Mucosa of rectum (tissue), 2 donors: ENCODE measurements at regions not wholly inside any gene's neighbourhood (a gene's known extent, or its start where the extent isn't known, plus 50 kb on each side); places are given as distances from the start of the nearest gene placed in this dataset.

Source experiments
- H3K27ac ChIP-seq, 2 donors: one replicate each; pipeline ENCODE4 v1.7.0; 2013; ENCODE audit warnings: inconsistent platforms in 2 of 2, low read depth in 2 of 2, low read length in 2 of 2
- H3K27me3 ChIP-seq, 2 donors: one replicate each; pipeline ENCODE4 v1.7.0; 2013; ENCODE audit warnings: low read length in 2 of 2; ENCODE audit not compliant: control insufficient read depth in 2 of 2, insufficient read depth in 2 of 2
- H3K36me3 ChIP-seq, 2 donors: one replicate each; pipeline ENCODE4 v1.7.0; 2013; ENCODE audit warnings: low read length in 2 of 2; ENCODE audit not compliant: control insufficient read depth in 2 of 2, insufficient read depth in 2 of 2
- H3K4me1 ChIP-seq, 2 donors: one replicate each; pipeline ENCODE4 v1.7.0; 2013; ENCODE audit warnings: low read length in 2 of 2, mild to moderate bottlenecking in 1 of 2; ENCODE audit not compliant: control insufficient read depth in 2 of 2, insufficient read depth in 2 of 2
- H3K4me3 ChIP-seq, 2 donors: one replicate each; pipeline ENCODE4 v1.7.0; 2013; ENCODE audit warnings: low read length in 2 of 2
- H3K9ac ChIP-seq, 2 donors: one replicate each; pipeline ENCODE4 v1.7.0; 2013; ENCODE audit warnings: low read length in 2 of 2, low read depth in 1 of 2, mild to moderate bottlenecking in 1 of 2
- H3K9me3 ChIP-seq, 2 donors: one replicate each; pipeline ENCODE4 v1.7.0; 2013; ENCODE audit warnings: low read length in 2 of 2; ENCODE audit not compliant: control insufficient read depth in 2 of 2
- donor health status: healthy.
- donor health status: Normal muscosa, but diverticular disease.

DNA sequence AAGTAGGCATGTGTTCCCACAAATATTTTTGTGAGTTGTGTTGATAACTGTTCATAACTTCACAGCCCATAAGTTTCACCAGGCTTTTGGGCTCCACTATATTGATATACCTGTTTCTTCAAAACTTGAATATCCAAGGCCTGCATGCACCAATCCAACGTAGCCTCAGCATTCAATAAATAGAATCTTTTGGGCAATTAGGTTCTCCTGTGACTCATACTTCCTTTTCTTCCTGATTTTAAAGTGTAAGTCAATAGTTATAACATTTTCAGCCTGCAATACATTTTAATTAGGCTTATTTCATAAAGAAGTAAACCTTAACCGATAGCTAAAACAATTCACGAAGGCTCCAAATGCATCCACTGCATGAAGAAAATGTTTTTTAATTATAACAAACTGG lies 97.8 kb upstream of the SPRED1 start:
- no peaks in the 10 kb centered on the region for H3K27me3 ChIP-seq
- H3K4me1 ChIP-seq: no peaks in the 10 kb centered on the region
- no peaks in the 10 kb centered on the region for H3K36me3 ChIP-seq
- no peak overlapping the region for H3K27ac ChIP-seq
- peaks cover 0 to 9% of the 10 kb centered on the region in 2 donors for H3K9me3 ChIP-seq
- no peak overlapping the region for H3K9ac ChIP-seq
- H3K4me3 ChIP-seq: no peak overlapping the region

DNA sequence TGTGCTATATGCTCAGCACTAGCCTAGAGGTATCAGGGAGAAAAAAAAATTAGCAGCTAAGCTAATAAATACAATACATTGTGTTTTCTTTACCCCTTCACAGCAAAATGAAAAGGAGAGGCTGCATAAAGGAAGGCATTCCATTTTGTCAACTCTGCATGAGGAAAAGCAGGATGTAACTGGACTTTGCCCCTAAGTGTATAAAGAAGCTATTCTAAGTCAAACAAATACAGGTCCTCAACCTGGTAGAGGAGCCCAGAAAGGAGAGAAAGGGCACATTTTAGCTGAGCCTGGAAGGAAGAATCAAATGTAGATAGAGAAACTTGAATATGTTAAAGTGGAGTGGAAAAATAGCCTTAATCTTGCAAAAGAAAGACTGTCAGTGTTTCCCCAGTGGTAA lies 89.0 kb upstream of the SPRED1 start:
- H3K4me1 ChIP-seq: peaks cover 7 to 13% of the 10 kb centered on the region in 2 donors
- H3K27me3 ChIP-seq: no peaks in the 10 kb centered on the region
- no peak overlapping the region for H3K9ac ChIP-seq
- no peak overlapping the region for H3K4me3 ChIP-seq
- no peaks in the 10 kb centered on the region for H3K36me3 ChIP-seq
- H3K27ac ChIP-seq: peak overlapping the region; percentile 3 to 7
- H3K9me3 ChIP-seq: no peaks in the 10 kb centered on the region

GRCh38 chr15:38164061-38164460 lies 88.6 kb upstream of the SPRED1 start:
- peak overlapping the region in 1 of 2 donors; percentile 3 for H3K27ac ChIP-seq
- H3K4me1 ChIP-seq: peaks cover 9 to 13% of the 10 kb centered on the region in 2 donors
- no peaks in the 10 kb centered on the region for H3K36me3 ChIP-seq
- no peak overlapping the region for H3K4me3 ChIP-seq
- H3K9ac ChIP-seq: no peak overlapping the region
- H3K9me3 ChIP-seq: no peaks in the 10 kb centered on the region
- no peaks in the 10 kb centered on the region for H3K27me3 ChIP-seq

- Histone ChIP-seq H3K36me3 (no peaks in the 10 kb centered on the region), H3K9me3 (no peaks in the 10 kb centered on the region), H3K4me1 (peaks cover 9 to 13% of the 10 kb centered on the region in 2 donors), H3K27ac (no peak overlapping the region), H3K9ac (no peak overlapping the region), H3K4me3 (no peak overlapping the region), H3K27me3 (no peaks in the 10 kb centered on the region)
Measured at GRCh38 chr15:38164507-38164906, 88.1 kb upstream of the SPRED1 start.

DNA sequence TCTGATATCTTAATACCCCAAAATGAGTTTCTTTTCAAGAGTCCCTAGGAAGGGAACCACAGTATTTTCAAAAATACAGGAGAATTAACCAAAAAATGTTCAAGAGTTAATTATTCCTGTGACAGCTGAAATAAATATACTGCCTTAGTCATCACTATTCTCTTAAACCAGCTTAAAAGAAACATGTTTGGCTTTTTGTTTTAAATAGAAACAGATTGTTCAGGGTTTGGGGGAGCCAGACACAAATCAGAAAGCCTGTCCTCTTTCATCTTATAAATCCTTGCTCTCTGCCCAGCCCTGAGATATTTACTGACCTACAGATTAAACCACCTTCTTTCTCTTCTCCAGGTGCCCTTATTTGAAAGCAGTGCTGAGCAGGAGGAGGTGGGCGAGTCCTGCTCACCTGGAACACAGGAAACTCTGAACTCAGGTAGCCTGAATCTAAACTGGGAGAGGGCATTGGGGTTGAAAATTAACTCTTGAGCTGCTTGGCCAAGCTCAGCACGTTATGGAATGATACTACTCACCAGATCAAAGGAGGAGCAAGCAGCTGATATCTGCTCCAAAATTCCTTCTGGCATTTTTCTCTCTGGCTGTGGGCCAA lies 84.1 kb upstream of the SPRED1 start:
- no peaks in the 10 kb centered on the region for H3K27me3 ChIP-seq
- no peak overlapping the region for H3K9ac ChIP-seq
- no peak overlapping the region for H3K4me3 ChIP-seq
- no peaks in the 10 kb centered on the region for H3K9me3 ChIP-seq
- H3K36me3 ChIP-seq: no peaks in the 10 kb centered on the region
- H3K4me1 ChIP-seq: peaks cover 9 to 10% of the 10 kb centered on the region in 2 donors
- H3K27ac ChIP-seq: no peak overlapping the region

GRCh38 chr15:38171973-38172372 lies 80.7 kb upstream of the SPRED1 start:
- H3K27ac ChIP-seq: no peak overlapping the region
- no peak overlapping the region for H3K9ac ChIP-seq
- H3K4me3 ChIP-seq: no peak overlapping the region
- no peaks in the 10 kb centered on the region for H3K9me3 ChIP-seq
- H3K36me3 ChIP-seq: no peaks in the 10 kb centered on the region
- no peaks in the 10 kb centered on the region for H3K27me3 ChIP-seq
- peaks cover 0 to 3% of the 10 kb centered on the region in 2 donors for H3K4me1 ChIP-seq

DNA sequence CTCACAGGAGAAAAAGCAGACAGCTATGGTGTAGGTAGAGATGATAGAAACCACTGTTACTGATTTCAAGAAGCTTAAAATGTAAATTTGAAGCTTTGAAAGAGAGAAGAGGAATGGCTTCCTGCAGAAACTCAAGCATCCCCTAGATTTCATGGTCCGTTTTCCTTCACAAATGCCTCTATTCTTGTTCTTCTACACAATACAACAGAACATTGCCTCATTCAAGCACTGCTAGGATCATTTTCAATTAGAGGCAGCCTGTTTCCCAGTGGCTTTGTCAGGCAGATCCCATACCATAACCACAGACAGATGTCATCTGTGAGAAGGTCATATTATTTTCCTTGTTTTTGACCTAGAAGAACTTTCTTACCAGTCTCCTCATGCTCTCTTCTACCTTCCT lies 77.9 kb upstream of the SPRED1 start:
- no peaks in the 10 kb centered on the region for H3K4me1 ChIP-seq
- H3K9ac ChIP-seq: no peak overlapping the region
- no peak overlapping the region for H3K4me3 ChIP-seq
- no peak overlapping the region for H3K27ac ChIP-seq
- no peaks in the 10 kb centered on the region for H3K36me3 ChIP-seq
- H3K9me3 ChIP-seq: no peaks in the 10 kb centered on the region
- no peaks in the 10 kb centered on the region for H3K27me3 ChIP-seq

DNA sequence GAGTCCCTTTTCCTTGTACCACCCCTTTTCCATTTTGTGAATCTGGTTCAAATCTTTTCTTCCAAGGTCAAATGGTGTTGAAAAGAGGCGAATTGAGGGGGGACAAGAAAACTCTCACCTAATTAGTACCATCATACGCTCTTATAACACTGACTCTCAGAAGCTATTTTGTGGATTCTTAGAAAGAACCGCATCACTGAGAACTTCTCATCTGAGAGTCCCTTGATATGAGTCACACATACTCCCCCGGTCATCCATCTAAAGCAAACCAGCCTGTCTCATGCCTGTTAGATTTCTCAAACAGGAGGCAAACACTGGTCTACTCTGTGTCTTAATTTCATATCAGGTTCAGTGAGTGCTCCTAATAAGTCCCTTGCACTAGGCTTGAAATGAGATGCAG lies 76.5 kb upstream of the SPRED1 start:
- H3K9me3 ChIP-seq: no peaks in the 10 kb centered on the region
- H3K27me3 ChIP-seq: no peaks in the 10 kb centered on the region
- H3K9ac ChIP-seq: no peak overlapping the region
- H3K4me1 ChIP-seq: no peaks in the 10 kb centered on the region
- H3K36me3 ChIP-seq: no peaks in the 10 kb centered on the region
- H3K27ac ChIP-seq: no peak overlapping the region
- no peak overlapping the region for H3K4me3 ChIP-seq

GRCh38 chr15:38176691-38177090 lies 75.9 kb upstream of the SPRED1 start:
- Histone ChIP-seq H3K27ac (no peak overlapping the region), H3K27me3 (no peaks in the 10 kb centered on the region), H3K9ac (no peak overlapping the region), H3K4me3 (no peak overlapping the region), H3K36me3 (no peaks in the 10 kb centered on the region), H3K9me3 (no peaks in the 10 kb centered on the region), H3K4me1 (no peaks in the 10 kb centered on the region)

- Histone ChIP-seq H3K4me3 (no peak overlapping the region), H3K4me1 (no peaks in the 10 kb centered on the region), H3K9ac (no peak overlapping the region), H3K27me3 (no peaks in the 10 kb centered on the region), H3K9me3 (no peaks in the 10 kb centered on the region), H3K36me3 (no peaks in the 10 kb centered on the region), H3K27ac (no peak overlapping the region)
Measured at GRCh38 chr15:38182900-38183299, 69.7 kb upstream of the SPRED1 start.

GRCh38 chr15:38186507-38186906 lies 66.1 kb upstream of the SPRED1 start:
- Histone ChIP-seq H3K36me3 (no peaks in the 10 kb centered on the region), H3K27ac (no peak overlapping the region), H3K27me3 (no peaks in the 10 kb centered on the region), H3K9me3 (no peaks in the 10 kb centered on the region), H3K9ac (no peak overlapping the region), H3K4me3 (no peak overlapping the region), H3K4me1 (no peaks in the 10 kb centered on the region)
